Right atrium auricular region (tissue), 2 donors: ENCODE measurements at regions not wholly inside any gene's neighbourhood (a gene's known extent, or its start where the extent isn't known, plus 50 kb on each side); places are given as distances from the start of the nearest gene placed in this dataset.

ENCODE experiments used
- DNase-seq: peaks from one replicate; pipeline ENCODE4 v3.0.0-alpha.2; 2019; ENCODE audit warnings: low spot score
- H3K27ac ChIP-seq, 2 donors: fragments of 200-600 bp; sonication (generic); 1 replicate in 1 of 2; 2 replicates in 1 of 2; pipeline ENCODE4 v1.5.1; 2016 to 2019
- H3K27me3 ChIP-seq, 2 donors: fragments of 200-600 bp; sonication (generic); one replicate each; pipeline versions ENCODE4 v1.5.1 to v1.6.0; 2017 to 2019
- H3K36me3 ChIP-seq: fragments of 200-600 bp; sonication (generic); one replicate; pipeline ENCODE4 v1.5.1; 2016
- H3K4me1 ChIP-seq, 2 donors: fragments of 200-600 bp; sonication (generic); one replicate each; pipeline versions ENCODE4 v1.5.1 to v1.6.0; 2017 to 2019
- H3K4me3 ChIP-seq, 2 donors: fragments of 200-600 bp; sonication (generic); 1 replicate in 1 of 2; 2 replicates in 1 of 2; pipeline ENCODE4 v1.5.1; 2017 to 2019; ENCODE audit warnings: mild to moderate bottlenecking in 1 of 2, moderate library complexity in 1 of 2
- H3K9me3 ChIP-seq, 2 donors: fragments of 200-600 bp; sonication (generic); one replicate each; pipeline ENCODE4 v1.5.1; 2019
- CTCF ChIP-seq, 2 donors: fragments of 200-600 bp; sonication (generic); IDR thresholded peaks; one replicate each; pipeline ENCODE4 v1.5.1; 2019; ENCODE audit warnings: antibody characterized with exemption in 2 of 2

- Histone ChIP-seq H3K27ac (no peak overlapping the region), H3K27me3 (no peaks in the 10 kb centered on the region), H3K9me3 (no peaks in the 10 kb centered on the region), H3K36me3 (no peaks in the 10 kb centered on the region), H3K4me3 (no peak overlapping the region), H3K4me1 (peaks cover 0 to 6% of the 10 kb centered on the region in 2 donors)
- TF ChIP-seq CTCF (IDR thresholded peaks at IDR 0.05): no peak
- DNase-seq: no peak
These were observed 172.2 kb downstream of the C7orf25 start for GRCh38 chr7:42739638-42740037.

- H3K4me1 ChIP-seq: peaks cover 0 to 6% of the 10 kb centered on the region in 2 donors
- H3K27me3 ChIP-seq: no peaks in the 10 kb centered on the region
- H3K9me3 ChIP-seq: no peaks in the 10 kb centered on the region
- no peak overlapping the region for H3K4me3 ChIP-seq
- H3K36me3 ChIP-seq: no peaks in the 10 kb centered on the region
- no peak overlapping the region for H3K27ac ChIP-seq
- TF ChIP-seq CTCF (IDR thresholded peaks at IDR 0.05): no peak
- DNase-seq: no peak
These were observed 174.9 kb downstream of the C7orf25 start for GRCh38 chr7:42736931-42737330.

- no peak overlapping the region for H3K27ac ChIP-seq
These were observed 176.8 kb downstream of the C7orf25 start for GRCh38 chr7:42735081-42735480.

GRCh38 chr7:42734568-42734967, 177.3 kb downstream of the C7orf25 start:
- no peak for TF ChIP-seq CTCF (IDR thresholded peaks at IDR 0.05)
- no peaks in the 10 kb centered on the region for H3K36me3 ChIP-seq
- DNase-seq: no peak
- H3K4me1 ChIP-seq: no peaks in the 10 kb centered on the region
- H3K4me3 ChIP-seq: no peak overlapping the region
- H3K27ac ChIP-seq: no peak overlapping the region
- no peaks in the 10 kb centered on the region for H3K27me3 ChIP-seq
- no peaks in the 10 kb centered on the region for H3K9me3 ChIP-seq

More at GRCh38 chr7:42735081-42735480, 176.8 kb downstream of the C7orf25 start:
- no peaks in the 10 kb centered on the region for H3K27me3 ChIP-seq
- no peak overlapping the region for H3K4me3 ChIP-seq
- no peaks in the 10 kb centered on the region for H3K9me3 ChIP-seq
- DNase-seq: no peak
- H3K4me1 ChIP-seq: peaks cover 0 to 3% of the 10 kb centered on the region in 2 donors
- no peaks in the 10 kb centered on the region for H3K36me3 ChIP-seq
- no peak for TF ChIP-seq CTCF (IDR thresholded peaks at IDR 0.05)

- Histone ChIP-seq H3K27ac (no peak overlapping the region), H3K36me3 (no peaks in the 10 kb centered on the region), H3K4me1 (no peaks in the 10 kb centered on the region), H3K4me3 (no peak overlapping the region), H3K27me3 (no peaks in the 10 kb centered on the region), H3K9me3 (no peaks in the 10 kb centered on the region)
- TF ChIP-seq CTCF (IDR thresholded peaks at IDR 0.05): no peak
- DNase-seq: no peak
These were observed 178.8 kb downstream of the C7orf25 start for GRCh38 chr7:42733040-42733439.

GRCh38 chr7:42730586-42730985, 181.3 kb downstream of the C7orf25 start:
- no peak for DNase-seq

More at GRCh38 chr7:42730586-42730985, 181.3 kb downstream of the C7orf25 start:
- no peaks in the 10 kb centered on the region for H3K36me3 ChIP-seq
- no peaks in the 10 kb centered on the region for H3K9me3 ChIP-seq
- H3K27me3 ChIP-seq: no peaks in the 10 kb centered on the region
- no peaks in the 10 kb centered on the region for H3K4me1 ChIP-seq
- H3K4me3 ChIP-seq: no peak overlapping the region
- no peak overlapping the region for H3K27ac ChIP-seq
- TF ChIP-seq CTCF (IDR thresholded peaks at IDR 0.05): no peak
